ENCODE measurements at regions not wholly inside any gene's neighbourhood (a gene's known extent, or its start where the extent isn't known, plus 50 kb on each side); places are given as distances from the start of the nearest gene placed in this dataset.

- TF ChIP-seq ZNF70 (CRISPR knock-in tag; IDR thresholded peaks at IDR 0.05) (no peak), BACH2 (CRISPR knock-in tag; IDR thresholded peaks at IDR 0.05; ENCODE audit: borderline replicate concordance) (no peak), GLIS3 (CRISPR knock-in tag; IDR thresholded peaks at IDR 0.05) (no peak), ZNF8 (CRISPR knock-in tag; IDR thresholded peaks at IDR 0.05) (no peak), RARB (CRISPR knock-in tag; IDR thresholded peaks at IDR 0.05) (no peak), TCF4 (CRISPR knock-in tag; IDR thresholded peaks at IDR 0.05; ENCODE audit: borderline replicate concordance) (no peak), ARNTL (CRISPR knock-in tag; IDR thresholded peaks at IDR 0.05; ENCODE audit: borderline replicate concordance, low read depth) (no peak), ZNF565 (CRISPR knock-in tag; conservative IDR thresholded peaks at IDR 0.05; ENCODE audit: low read depth) (no peak), PPARA (CRISPR knock-in tag; IDR thresholded peaks at IDR 0.05; ENCODE audit: borderline replicate concordance) (no peak), PATZ1 (CRISPR knock-in tag; IDR thresholded peaks at IDR 0.05; ENCODE audit: borderline replicate concordance) (no peak), POU6F1 (CRISPR knock-in tag; IDR thresholded peaks at IDR 0.05; ENCODE audit: borderline replicate concordance, low read depth) (no peak), ESRRG (CRISPR knock-in tag; IDR thresholded peaks at IDR 0.05) (no peak), ISL1 (CRISPR knock-in tag; IDR thresholded peaks at IDR 0.05) (no peak)
- ATAC-seq, result no peak
Observed at GRCh38 chrX:80173261-80173660, 158.7 kb downstream of the TBX22 start.

- no peak for ATAC-seq
- TF ChIP-seq ESRRG (CRISPR knock-in tag; IDR thresholded peaks at IDR 0.05) (no peak), ZNF70 (CRISPR knock-in tag; IDR thresholded peaks at IDR 0.05) (no peak), TSHZ2 (CRISPR knock-in tag; IDR thresholded peaks at IDR 0.05) (no peak), ZFP3 (CRISPR knock-in tag; IDR thresholded peaks at IDR 0.05) (no peak), SNAI2 (CRISPR knock-in tag; IDR thresholded peaks at IDR 0.05) (no peak), POU6F1 (CRISPR knock-in tag; IDR thresholded peaks at IDR 0.05; ENCODE audit: borderline replicate concordance, low read depth) (no peak), ISL1 (CRISPR knock-in tag; IDR thresholded peaks at IDR 0.05) (no peak), RARB (CRISPR knock-in tag; IDR thresholded peaks at IDR 0.05) (no peak), ARNTL (CRISPR knock-in tag; IDR thresholded peaks at IDR 0.05; ENCODE audit: borderline replicate concordance, low read depth) (no peak), GLIS3 (CRISPR knock-in tag; IDR thresholded peaks at IDR 0.05) (no peak), BACH2 (CRISPR knock-in tag; IDR thresholded peaks at IDR 0.05; ENCODE audit: borderline replicate concordance) (no peak), PPARA (CRISPR knock-in tag; IDR thresholded peaks at IDR 0.05; ENCODE audit: borderline replicate concordance) (no peak), ZNF565 (CRISPR knock-in tag; conservative IDR thresholded peaks at IDR 0.05; ENCODE audit: low read depth) (no peak), ZC3H10 (CRISPR knock-in tag; IDR thresholded peaks at IDR 0.05) (no peak), TOX (CRISPR knock-in tag; IDR thresholded peaks at IDR 0.05; ENCODE audit: borderline replicate concordance) (no peak), ZNF8 (CRISPR knock-in tag; IDR thresholded peaks at IDR 0.05) (no peak)
Observed at GRCh38 chrX:80174925-80175574, 160.5 kb downstream of the TBX22 start.

- TF ChIP-seq PATZ1 (CRISPR knock-in tag; IDR thresholded peaks at IDR 0.05; ENCODE audit: borderline replicate concordance), result no peak
- no peak for TF ChIP-seq ZC3H10 (CRISPR knock-in tag; IDR thresholded peaks at IDR 0.05)
- no peak for TF ChIP-seq ISL1 (CRISPR knock-in tag; IDR thresholded peaks at IDR 0.05)
- TF ChIP-seq ZNF565 (CRISPR knock-in tag; conservative IDR thresholded peaks at IDR 0.05; ENCODE audit: low read depth), result no peak
- TF ChIP-seq RARB (CRISPR knock-in tag; IDR thresholded peaks at IDR 0.05), result no peak
- no peak for TF ChIP-seq GLIS3 (CRISPR knock-in tag; IDR thresholded peaks at IDR 0.05)
- no peak for TF ChIP-seq TCF4 (CRISPR knock-in tag; IDR thresholded peaks at IDR 0.05; ENCODE audit: borderline replicate concordance)
- no peak for TF ChIP-seq POU6F1 (CRISPR knock-in tag; IDR thresholded peaks at IDR 0.05; ENCODE audit: borderline replicate concordance, low read depth)
- TF ChIP-seq SNAI2 (CRISPR knock-in tag; IDR thresholded peaks at IDR 0.05), result no peak
- TF ChIP-seq ZFP30 (CRISPR knock-in tag; IDR thresholded peaks at IDR 0.05), result no peak
- TF ChIP-seq BACH2 (CRISPR knock-in tag; IDR thresholded peaks at IDR 0.05; ENCODE audit: borderline replicate concordance), result no peak
- TF ChIP-seq CSRNP3 (CRISPR knock-in tag; IDR thresholded peaks at IDR 0.05), result no peak
- no peak for ATAC-seq
Observed at GRCh38 chrX:80181079-80181478, 166.5 kb downstream of the TBX22 start.
